Progenitor cell of endocrine pancreas (in vitro differentiated cells): ENCODE measurements at regions not wholly inside any gene's neighbourhood (a gene's known extent, or its start where the extent isn't known, plus 50 kb on each side); places are given as distances from the start of the nearest gene placed in this dataset.

ENCODE experiments used
- DNase-seq: peaks from one replicate; pipeline ENCODE4 v3.0.0; 2021; ENCODE audit warnings: low spot score; ENCODE audit not compliant: unreplicated experiment
- H3K27ac Mint-ChIP-seq: 2 replicates; pipeline ENCODE4 v1.8.0; 2021; ENCODE audit warnings: mild to moderate bottlenecking, moderate library complexity, mixed read lengths
- H3K27me3 Mint-ChIP-seq: 2 replicates; pipeline ENCODE4 v1.8.0; 2021; ENCODE audit warnings: mixed read lengths
- H3K36me3 Mint-ChIP-seq: 2 replicates; pipeline ENCODE4 v1.8.0; 2022; ENCODE audit warnings: mixed read lengths; ENCODE audit not compliant: insufficient read depth
- H3K4me1 Mint-ChIP-seq: 2 replicates; pipeline ENCODE4 v1.8.0; 2021; ENCODE audit warnings: low read depth, mixed read lengths
- H3K4me3 Mint-ChIP-seq: 2 replicates; pipeline ENCODE4 v1.8.0; 2021; ENCODE audit warnings: low read depth, mild to moderate bottlenecking, moderate library complexity, mixed read lengths
- H3K9me3 Mint-ChIP-seq: 2 replicates; pipeline ENCODE4 v1.8.0; 2021; ENCODE audit warnings: low read depth, mixed read lengths
- TF ChIP-seq, protein P1 (sequence below): fragments of 200-600 bp; sonication (generic); IDR thresholded peaks from one replicate; pipeline ENCODE4 v1.5.0; 2021; ENCODE audit warnings: antibody characterized with exemption, mild to moderate bottlenecking; ENCODE audit not compliant: unreplicated experiment

DNA sequence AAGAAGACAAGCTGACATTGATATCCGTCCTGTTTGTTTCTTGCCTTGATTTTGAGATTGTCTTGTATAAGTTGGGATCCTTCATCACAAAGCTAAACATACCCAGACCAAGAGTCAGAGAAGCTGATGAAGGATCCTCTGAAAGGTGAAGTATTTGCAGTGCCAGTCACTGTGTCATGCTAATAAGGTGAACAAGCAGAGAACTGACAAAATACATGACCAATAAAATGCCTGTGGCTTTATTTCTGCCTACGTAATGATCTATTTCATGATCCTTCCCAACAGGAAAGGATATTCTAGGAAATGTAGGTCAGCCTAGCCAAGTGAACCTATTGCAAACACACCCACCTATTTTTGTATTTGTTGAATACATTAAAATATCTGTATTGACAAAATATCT, 351.3 kb upstream of the CDH9 start:
- Mint-ChIP-seq H3K9me3 (no peaks in the 10 kb centered on the region), H3K4me3 (no peak overlapping the region)

DNA sequence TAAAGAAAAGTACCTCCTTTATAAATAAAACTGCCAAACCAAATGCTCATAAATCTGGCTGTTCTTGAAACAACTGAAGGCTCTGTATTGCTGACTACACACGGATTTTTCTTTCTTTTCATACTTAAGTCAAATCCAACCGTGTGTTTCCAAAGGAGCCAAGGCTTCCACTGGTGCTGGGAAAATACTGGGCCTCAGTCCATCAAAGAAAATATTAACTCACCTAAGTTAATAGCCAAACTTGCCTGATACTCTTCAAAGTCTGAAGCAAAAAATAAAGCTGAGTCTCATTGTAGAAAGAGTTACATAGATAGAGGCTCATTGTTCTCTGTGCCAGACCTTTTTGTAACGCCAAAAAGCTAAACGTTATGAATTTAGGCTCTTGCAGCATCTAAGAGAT, 350.4 kb upstream of the CDH9 start:
- H3K27ac Mint-ChIP-seq, result no peak overlapping the region
- no peaks in the 10 kb centered on the region for H3K9me3 Mint-ChIP-seq
- TF ChIP-seq, protein P1, sequence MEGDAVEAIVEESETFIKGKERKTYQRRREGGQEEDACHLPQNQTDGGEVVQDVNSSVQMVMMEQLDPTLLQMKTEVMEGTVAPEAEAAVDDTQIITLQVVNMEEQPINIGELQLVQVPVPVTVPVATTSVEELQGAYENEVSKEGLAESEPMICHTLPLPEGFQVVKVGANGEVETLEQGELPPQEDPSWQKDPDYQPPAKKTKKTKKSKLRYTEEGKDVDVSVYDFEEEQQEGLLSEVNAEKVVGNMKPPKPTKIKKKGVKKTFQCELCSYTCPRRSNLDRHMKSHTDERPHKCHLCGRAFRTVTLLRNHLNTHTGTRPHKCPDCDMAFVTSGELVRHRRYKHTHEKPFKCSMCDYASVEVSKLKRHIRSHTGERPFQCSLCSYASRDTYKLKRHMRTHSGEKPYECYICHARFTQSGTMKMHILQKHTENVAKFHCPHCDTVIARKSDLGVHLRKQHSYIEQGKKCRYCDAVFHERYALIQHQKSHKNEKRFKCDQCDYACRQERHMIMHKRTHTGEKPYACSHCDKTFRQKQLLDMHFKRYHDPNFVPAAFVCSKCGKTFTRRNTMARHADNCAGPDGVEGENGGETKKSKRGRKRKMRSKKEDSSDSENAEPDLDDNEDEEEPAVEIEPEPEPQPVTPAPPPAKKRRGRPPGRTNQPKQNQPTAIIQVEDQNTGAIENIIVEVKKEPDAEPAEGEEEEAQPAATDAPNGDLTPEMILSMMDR, result no peak
- peaks cover 9% of the 10 kb centered on the region for H3K4me1 Mint-ChIP-seq
- no peaks in the 10 kb centered on the region for H3K36me3 Mint-ChIP-seq
- H3K4me3 Mint-ChIP-seq, result no peak overlapping the region
- DNase-seq, result no peak
- H3K27me3 Mint-ChIP-seq, result no peaks in the 10 kb centered on the region

More for the DNA sequence above, 351.3 kb upstream of the CDH9 start:
- TF ChIP-seq, protein P1, result no peak
- H3K27ac Mint-ChIP-seq, result no peak overlapping the region
- H3K4me1 Mint-ChIP-seq, result peaks cover 9% of the 10 kb centered on the region
- no peak for DNase-seq
- H3K36me3 Mint-ChIP-seq, result no peaks in the 10 kb centered on the region
- no peaks in the 10 kb centered on the region for H3K27me3 Mint-ChIP-seq

DNA sequence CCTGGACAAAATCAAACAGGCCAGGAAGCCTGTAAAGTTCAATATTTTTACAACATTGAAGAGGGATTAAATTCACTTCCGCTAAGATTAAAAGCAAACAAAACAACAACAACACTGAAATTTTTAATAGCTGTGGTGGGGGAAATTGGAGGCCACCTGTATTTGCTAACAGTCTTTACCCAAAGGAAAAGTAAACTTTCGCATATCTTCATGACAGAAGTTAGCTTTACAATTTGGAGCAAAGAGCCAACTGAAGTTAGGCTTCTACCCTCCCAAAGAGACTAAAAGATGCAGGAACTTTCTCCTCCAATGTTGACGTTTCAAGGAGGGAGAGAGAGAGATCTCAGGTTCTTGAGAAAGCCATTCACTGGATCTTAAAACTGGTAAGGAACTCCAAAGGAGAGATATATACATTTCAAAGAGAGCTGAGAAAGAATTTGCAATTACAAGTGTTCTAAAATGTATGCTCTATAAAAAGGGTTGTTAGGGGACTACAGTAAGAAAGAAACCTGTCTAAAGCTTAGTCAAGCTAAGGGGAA, 349.2 kb upstream of the CDH9 start:
- Mint-ChIP-seq H3K27ac (no peak overlapping the region), H3K36me3 (no peaks in the 10 kb centered on the region)

DNA sequence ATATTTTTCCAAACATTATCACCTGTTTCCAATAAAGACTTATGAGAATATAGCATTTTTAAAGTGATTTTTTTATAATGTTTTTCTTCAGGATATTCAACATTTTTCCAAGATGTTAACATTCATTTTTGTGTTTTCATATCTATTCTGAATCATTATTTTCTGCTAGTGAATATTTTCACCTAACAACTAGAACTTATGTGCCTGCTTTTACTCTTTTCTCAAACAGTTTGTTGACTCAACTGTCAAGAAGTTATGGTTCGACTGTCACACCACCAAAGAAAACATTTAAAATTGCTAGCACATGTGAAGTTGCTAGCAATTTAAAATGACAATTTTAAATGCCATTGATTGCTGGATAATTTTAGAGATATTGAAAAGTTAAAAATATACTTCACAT, 343.3 kb upstream of the CDH9 start:
- H3K27me3 Mint-ChIP-seq, result no peaks in the 10 kb centered on the region
- H3K4me3 Mint-ChIP-seq, result no peak overlapping the region
- DNase-seq, result no peak
- no peaks in the 10 kb centered on the region for H3K4me1 Mint-ChIP-seq
- H3K27ac Mint-ChIP-seq, result no peak overlapping the region
- TF ChIP-seq, protein P1, result no peak
- no peaks in the 10 kb centered on the region for H3K9me3 Mint-ChIP-seq
- no peaks in the 10 kb centered on the region for H3K36me3 Mint-ChIP-seq

More for the DNA sequence above, 349.2 kb upstream of the CDH9 start:
- peaks cover 9% of the 10 kb centered on the region for H3K4me1 Mint-ChIP-seq
- H3K9me3 Mint-ChIP-seq, result no peaks in the 10 kb centered on the region
- TF ChIP-seq, protein P1, result no peak
- H3K4me3 Mint-ChIP-seq, result no peak overlapping the region
- no peak for DNase-seq
- no peaks in the 10 kb centered on the region for H3K27me3 Mint-ChIP-seq

DNA sequence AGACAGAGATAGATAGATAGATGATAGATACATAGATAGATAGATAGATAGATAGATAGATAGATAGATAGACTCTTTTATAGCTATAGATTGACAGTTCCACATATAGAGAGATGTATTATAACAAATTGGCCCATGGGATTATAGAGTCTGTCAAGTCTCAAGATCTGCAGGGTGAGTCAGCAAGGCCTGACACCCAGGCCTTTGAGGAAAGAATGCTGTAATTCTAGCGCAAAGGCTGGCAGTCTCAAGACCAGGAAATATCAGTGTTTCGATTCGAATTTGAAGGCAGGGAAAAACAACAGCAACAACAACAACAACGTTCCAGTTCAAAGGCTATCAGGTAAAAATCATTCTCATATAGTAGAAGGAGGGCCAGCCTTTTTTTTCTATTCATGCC, 339.2 kb upstream of the CDH9 start:
- no peak overlapping the region for H3K4me3 Mint-ChIP-seq
- no peaks in the 10 kb centered on the region for H3K4me1 Mint-ChIP-seq
- no peaks in the 10 kb centered on the region for H3K9me3 Mint-ChIP-seq
- TF ChIP-seq, protein P1, result no peak
- H3K27ac Mint-ChIP-seq, result no peak overlapping the region
- no peak for DNase-seq
- no peaks in the 10 kb centered on the region for H3K27me3 Mint-ChIP-seq
- no peaks in the 10 kb centered on the region for H3K36me3 Mint-ChIP-seq
